Transverse colon (tissue), 4 donors: ENCODE measurements at regions not wholly inside any gene's neighbourhood (a gene's known extent, or its start where the extent isn't known, plus 50 kb on each side); places are given as distances from the start of the nearest gene placed in this dataset.

Experiments
- DNase-seq: peaks from one replicate; pipeline ENCODE4 v3.0.0-alpha.2; 2019
- H3K27ac ChIP-seq, 4 donors: fragments of 200-600 bp; sonication (generic); 2 replicates each; pipeline ENCODE4 v1.5.1; 2016 to 2018; ENCODE audit warnings: inconsistent platforms in 4 of 4
- H3K27me3 ChIP-seq: fragments of 200-600 bp; sonication (generic); 2 replicates; pipeline ENCODE4 v1.5.1; 2017; ENCODE audit warnings: inconsistent platforms
- H3K36me3 ChIP-seq, 4 donors: fragments of 200-600 bp; sonication (generic); 2 replicates each; pipeline ENCODE4 v1.5.1; 2017 to 2019; ENCODE audit warnings: inconsistent platforms in 4 of 4
- H3K4me1 ChIP-seq, 4 donors: fragments of 200-600 bp; sonication (generic); 2 replicates each; pipeline ENCODE4 v1.5.1; 2017 to 2020; ENCODE audit warnings: inconsistent platforms in 4 of 4
- H3K4me3 ChIP-seq, 4 donors: fragments of 200-600 bp; sonication (generic); 1 replicate in 1 of 4; 2 replicates in 3 of 4; pipeline versions ENCODE4 v1.5.1 to v1.6.1; 2017 to 2019; ENCODE audit warnings: inconsistent platforms in 4 of 4
- H3K9me3 ChIP-seq, 2 donors: fragments of 200-600 bp; sonication (generic); 2 replicates each; pipeline ENCODE4 v1.5.1; 2017 to 2019; ENCODE audit warnings: inconsistent platforms in 2 of 2
- EP300 ChIP-seq: sonication (generic); formaldehyde crosslinking; IDR thresholded peaks from one replicate; pipeline ENCODE4 v1.6.1; 2017; ENCODE audit warnings: antibody characterized with exemption, low read depth
- POLR2A ChIP-seq: fragments of 450-650 bp; IDR thresholded peaks from one replicate; pipeline ENCODE4 v1.6.1; 2016; ENCODE audit warnings: antibody characterized with exemption, mild to moderate bottlenecking, moderate library complexity
- POLR2AphosphoS5 ChIP-seq, 3 donors: sonication (generic); formaldehyde crosslinking; IDR thresholded peaks; one replicate each; pipeline ENCODE4 v1.6.1; 2016; ENCODE audit warnings: antibody characterized with exemption in 3 of 3
- WGBS, 2 donors: methylation state at CpG; one replicate each; pipeline ENCODE4 v1.1.5; 2018; ENCODE audit warnings: low coverage in 1 of 2; 5-methylcytosine and 5-hydroxymethylcytosine counted together
- in situ Hi-C, 4 donors: fragments of 200-750 bp; cut with MboI; loops; one replicate each; pipeline versions ENCODE4 v1.15.0 to v1.15.1; 2017; ENCODE audit warnings: low sequenced_read_pairs in 3 of 4, low pct_ligation_motif_present in 1 of 4, low pct_unique_long_range_greater_than_20kb in 1 of 4
- intact Hi-C: fragments of 100-400 bp; cut with DNase I; formaldehyde crosslinking; loops from one replicate; pipeline ENCODE4 v1.15.1; 2023; ENCODE audit warnings: low total_unique reads
- TF ChIP-seq, protein P1 (sequence below), 5 experiments: fragments of 200-600 bp in 3 of 5; fragments of 450-650 bp in 2 of 5; sonication (generic) in 3 of 5; IDR thresholded peaks; 1 replicate in 2 of 5; 2 replicates in 3 of 5; pipeline ENCODE4 v1.5.1; 2016 to 2017; ENCODE audit warnings: antibody characterized with exemption in 5 of 5, inconsistent platforms in 3 of 5, mild to moderate bottlenecking in 2 of 5, moderate library complexity in 1 of 5

DNA sequence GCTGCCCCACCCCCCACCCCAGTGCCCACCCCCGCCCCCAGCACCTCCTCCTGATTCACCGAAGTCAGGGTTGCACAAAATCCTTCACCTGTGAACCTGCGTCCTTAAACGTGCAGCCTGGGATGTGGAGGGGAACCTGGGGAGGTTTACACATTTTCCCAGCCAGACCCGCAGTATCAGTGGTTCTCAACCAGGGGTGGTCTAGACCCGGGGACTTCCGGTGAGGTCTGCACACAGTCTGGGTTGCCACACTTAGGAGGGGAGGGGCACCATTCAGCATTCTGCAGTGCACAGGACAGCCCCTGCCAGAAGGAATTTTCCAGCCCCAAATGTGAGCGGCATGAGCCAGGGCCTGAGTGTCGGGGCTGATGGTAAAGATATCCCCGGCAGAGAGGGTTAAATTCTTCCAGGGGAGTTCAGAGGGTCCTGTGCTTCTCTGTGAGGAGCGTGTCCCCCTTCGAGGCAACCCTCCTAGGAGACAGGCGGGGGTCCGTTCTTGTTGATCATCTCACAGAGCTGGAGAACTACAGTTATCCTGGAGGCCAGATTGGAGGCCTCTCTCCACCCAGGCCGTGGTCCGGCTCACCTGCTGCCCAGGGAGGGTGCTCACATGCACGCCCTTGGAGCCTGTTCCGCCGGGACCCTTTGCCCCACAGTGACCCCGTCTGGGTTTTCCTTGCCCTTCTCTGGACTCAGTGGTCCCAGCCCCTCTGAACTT lies 113.6 kb downstream of the SIK1 start:
- intact Hi-C loops (no loop called here), in situ Hi-C loops (no loop called here)
- Histone ChIP-seq H3K27me3 (no peaks in the 10 kb centered on the region), H3K36me3 (no peaks in the 10 kb centered on the region), H3K4me3 (no peak overlapping the region), H3K27ac (peak overlapping the region in 2 of 4 donors; percentile 73 to 76), H3K9me3 (no peaks in the 10 kb centered on the region), H3K4me1 (peaks cover 10 to 25% (median 16%) of the 10 kb centered on the region in 4 donors)
- 67 to 89% methylated on average over 3 to 20 of the region's 20 CpGs for WGBS, 2 donors
- TF ChIP-seq EP300 = no peak
- no peak for TF ChIP-seq POLR2A
- TF ChIP-seq, protein P1, sequence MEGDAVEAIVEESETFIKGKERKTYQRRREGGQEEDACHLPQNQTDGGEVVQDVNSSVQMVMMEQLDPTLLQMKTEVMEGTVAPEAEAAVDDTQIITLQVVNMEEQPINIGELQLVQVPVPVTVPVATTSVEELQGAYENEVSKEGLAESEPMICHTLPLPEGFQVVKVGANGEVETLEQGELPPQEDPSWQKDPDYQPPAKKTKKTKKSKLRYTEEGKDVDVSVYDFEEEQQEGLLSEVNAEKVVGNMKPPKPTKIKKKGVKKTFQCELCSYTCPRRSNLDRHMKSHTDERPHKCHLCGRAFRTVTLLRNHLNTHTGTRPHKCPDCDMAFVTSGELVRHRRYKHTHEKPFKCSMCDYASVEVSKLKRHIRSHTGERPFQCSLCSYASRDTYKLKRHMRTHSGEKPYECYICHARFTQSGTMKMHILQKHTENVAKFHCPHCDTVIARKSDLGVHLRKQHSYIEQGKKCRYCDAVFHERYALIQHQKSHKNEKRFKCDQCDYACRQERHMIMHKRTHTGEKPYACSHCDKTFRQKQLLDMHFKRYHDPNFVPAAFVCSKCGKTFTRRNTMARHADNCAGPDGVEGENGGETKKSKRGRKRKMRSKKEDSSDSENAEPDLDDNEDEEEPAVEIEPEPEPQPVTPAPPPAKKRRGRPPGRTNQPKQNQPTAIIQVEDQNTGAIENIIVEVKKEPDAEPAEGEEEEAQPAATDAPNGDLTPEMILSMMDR (IDR thresholded peaks at IDR 0.05) = no peak
- no peak for TF ChIP-seq POLR2AphosphoS5 (IDR thresholded peaks at IDR 0.05)
- DNase-seq = no peak

DNA sequence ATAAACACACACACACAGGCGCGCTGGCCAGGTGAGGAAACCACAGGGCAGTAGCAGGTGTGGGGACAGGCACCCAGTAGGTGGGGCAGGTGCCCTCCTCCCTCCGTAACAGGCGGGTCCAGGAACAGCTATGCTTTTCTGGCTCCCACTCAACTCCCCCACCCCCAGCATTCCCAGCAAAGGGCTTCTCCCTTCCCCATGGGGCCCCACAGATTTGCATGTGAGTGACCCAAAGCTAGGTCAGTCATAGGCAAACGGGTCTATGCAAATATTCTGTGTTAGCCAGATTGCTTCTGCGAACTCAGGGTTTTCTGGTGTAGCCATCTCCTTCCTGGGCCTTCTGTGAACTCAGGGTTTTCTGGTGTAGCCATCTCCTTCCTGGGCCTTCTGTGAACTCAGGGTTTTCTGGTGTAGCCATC lies 114.2 kb downstream of the SIK1 start:
- Histone ChIP-seq H3K27me3 (no peaks in the 10 kb centered on the region), H3K36me3 (no peaks in the 10 kb centered on the region), H3K4me1 (peaks cover 10 to 25% (median 16%) of the 10 kb centered on the region in 4 donors), H3K27ac (peak overlapping the region in 3 of 4 donors; percentile 71 to 76 (median 73)), H3K4me3 (no peak overlapping the region), H3K9me3 (no peaks in the 10 kb centered on the region)
- DNase-seq = peak; percentile 84
- TF ChIP-seq POLR2AphosphoS5 (IDR thresholded peaks at IDR 0.05) (peak in 1 of 3 donors; percentile 52), POLR2A (no peak), EP300 (no peak)
- TF ChIP-seq, protein P1 (IDR thresholded peaks at IDR 0.05) = no peak
- intact Hi-C loops (no loop called here), in situ Hi-C loops (no loop called here)
- 7 to 48% methylated on average over 2 to 6 of the region's 6 CpGs for WGBS, 2 donors

- no peak overlapping the region for H3K4me3 ChIP-seq
- no peaks in the 10 kb centered on the region for H3K27me3 ChIP-seq
- H3K27ac ChIP-seq = peak overlapping the region; percentile 39 to 77 (median 74)
- DNase-seq = no peak
- intact Hi-C loops (no loop called here), in situ Hi-C loops (no loop called here)
- no peaks in the 10 kb centered on the region for H3K9me3 ChIP-seq
- no peaks in the 10 kb centered on the region for H3K36me3 ChIP-seq
- peaks cover 10 to 25% (median 16%) of the 10 kb centered on the region in 4 donors for H3K4me1 ChIP-seq
- TF ChIP-seq EP300 (no peak), POLR2AphosphoS5 (IDR thresholded peaks at IDR 0.05) (no peak), POLR2A (no peak)
- TF ChIP-seq, protein P1 (IDR thresholded peaks at IDR 0.05) = no peak
- 53 to 67% methylated on average over 1 to 4 of the region's 4 CpGs for WGBS, 2 donors
Observed at GRCh38 chr21:43312011-43312410, 114.9 kb downstream of the SIK1 start.

- peak; percentile 80 for DNase-seq
- intact Hi-C loops (no loop called here), in situ Hi-C loops (no loop called here)
- 36 to 38% methylated on average over 2 to 8 of the region's 8 CpGs for WGBS, 2 donors
- TF ChIP-seq POLR2A = peak; percentile 18
- peak in 1 of 3 donors; percentile 38 for TF ChIP-seq POLR2AphosphoS5 (IDR thresholded peaks at IDR 0.05)
- TF ChIP-seq, protein P1 (IDR thresholded peaks at IDR 0.05) = no peak
- peak overlapping the region; percentile 39 to 77 (median 74) for H3K27ac ChIP-seq
- no peaks in the 10 kb centered on the region for H3K36me3 ChIP-seq
- H3K4me3 ChIP-seq = no peak overlapping the region
- H3K4me1 ChIP-seq = peaks cover 10 to 25% (median 16%) of the 10 kb centered on the region in 4 donors
- H3K27me3 ChIP-seq = no peaks in the 10 kb centered on the region
- no peaks in the 10 kb centered on the region for H3K9me3 ChIP-seq
Observed at GRCh38 chr21:43311301-43311817, 115.6 kb downstream of the SIK1 start.
